ENCODE measurements at regions not wholly inside any gene's neighbourhood (a gene's known extent, or its start where the extent isn't known, plus 50 kb on each side); places are given as distances from the start of the nearest gene placed in this dataset.

DNA sequence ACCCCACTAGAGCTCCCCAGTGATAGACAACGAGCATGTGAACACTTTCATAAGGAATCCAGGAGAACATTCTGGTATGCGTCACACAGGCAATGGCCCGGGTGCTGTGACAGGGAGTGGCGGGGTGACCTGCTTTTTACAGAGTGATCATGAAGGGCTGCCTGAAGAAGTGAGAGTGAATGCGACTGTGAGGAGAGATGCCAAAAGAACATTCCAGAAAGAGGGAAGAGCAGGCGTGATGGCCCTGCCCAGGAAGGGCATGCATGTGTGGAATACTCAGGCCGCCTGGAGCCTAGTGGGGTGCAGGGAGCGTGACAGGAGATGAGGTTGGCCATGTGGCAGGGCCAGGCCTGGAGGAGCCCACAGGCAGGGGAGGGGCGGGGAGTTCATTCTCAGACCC is 53.8 kb downstream of the FZD10 start:
- Mint-ChIP-seq H3K27ac (no peak overlapping the region), H3K4me3 (no peak overlapping the region), H3K27me3 (peaks cover 9 to 51% (median 33%) of the 10 kb centered on the region in 5 donors), H3K4me1 (peaks cover 0 to 3% (median 1%) of the 10 kb centered on the region in 4 donors), H3K9me3 (peaks cover 0 to 33% (median 9%) of the 10 kb centered on the region in 9 donors), H3K36me3 (peaks cover 2 to 11% (median 2%) of the 10 kb centered on the region in 3 donors)
- no peak for ATAC-seq
- DNase-seq: peak in 1 of 10 donors; percentile 50
- POLR2A ChIA-PET: no interaction called here

DNA sequence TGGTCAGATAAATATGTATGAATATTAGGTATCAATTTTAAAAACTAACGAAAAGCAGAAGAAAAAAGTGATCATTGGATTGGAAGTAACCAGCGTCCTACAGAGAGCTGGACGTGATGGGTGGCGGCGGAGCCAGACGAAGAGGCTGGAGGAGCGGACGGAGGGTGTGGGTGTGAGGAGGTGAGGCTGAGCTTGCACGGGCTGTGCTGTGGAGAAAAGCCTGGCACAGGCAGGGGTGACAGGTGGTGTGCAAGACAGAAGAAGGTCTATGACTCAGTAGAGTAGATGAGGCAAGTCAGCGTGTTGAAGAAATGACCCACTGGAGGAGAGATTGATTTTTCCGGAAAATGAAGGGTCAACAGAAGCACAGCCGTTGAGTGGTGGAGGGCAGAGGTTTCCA is 56.4 kb downstream of the FZD10 start:
- DNase-seq (no peak), ATAC-seq (no peak)
- peaks cover 0 to 3% (median 0%) of the 10 kb centered on the region in 4 donors for H3K4me1 Mint-ChIP-seq
- POLR2A ChIA-PET: no interaction called here
- H3K27ac Mint-ChIP-seq: no peak overlapping the region
- H3K36me3 Mint-ChIP-seq: peaks cover 0 to 16% (median 2%) of the 10 kb centered on the region in 3 donors
- H3K27me3 Mint-ChIP-seq: peaks cover 9 to 62% (median 28%) of the 10 kb centered on the region in 5 donors
- H3K9me3 Mint-ChIP-seq: peaks cover 0 to 33% (median 9%) of the 10 kb centered on the region in 9 donors
- H3K4me3 Mint-ChIP-seq: no peak overlapping the region

DNA sequence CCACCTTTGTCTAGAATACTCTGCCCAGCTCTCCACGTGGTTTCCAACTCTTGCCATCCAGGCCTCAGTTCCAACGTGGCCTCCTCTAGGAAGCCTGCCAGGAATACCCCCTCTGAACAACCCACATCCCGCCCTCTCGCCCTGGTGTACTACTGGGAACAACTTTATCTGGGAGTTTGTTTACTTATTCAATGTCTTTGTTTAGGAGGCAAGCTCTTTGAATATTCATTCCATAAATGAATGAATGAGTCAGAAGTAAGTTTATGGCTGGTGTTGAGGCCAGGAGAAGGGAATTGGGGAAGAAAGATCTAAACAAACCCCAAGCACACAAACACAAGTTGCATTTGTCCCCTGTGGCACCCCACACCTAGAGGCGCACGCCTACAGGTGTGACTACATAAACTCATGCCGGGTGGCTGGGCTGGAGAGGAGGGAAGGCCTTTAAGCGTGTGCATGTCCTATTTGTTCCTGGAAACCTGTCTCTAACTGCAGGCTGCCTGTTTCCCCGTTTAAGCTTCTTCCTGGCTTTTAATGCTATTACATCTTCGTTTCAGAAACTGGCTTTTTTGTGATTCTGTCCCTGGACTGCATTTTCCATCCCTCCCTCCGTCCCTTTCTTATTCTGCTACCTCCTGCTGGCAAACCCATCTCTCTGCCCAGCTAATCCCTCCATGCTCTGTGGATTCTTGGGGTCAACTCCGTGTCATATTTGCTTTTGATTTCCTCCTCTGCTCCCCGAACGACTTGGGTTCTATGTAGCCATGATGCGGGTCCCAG is 57.9 kb downstream of the FZD10 start:
- Mint-ChIP-seq H3K4me1 (peaks cover 0 to 3% (median 0%) of the 10 kb centered on the region in 4 donors), H3K27ac (no peak overlapping the region), H3K27me3 (peaks cover 9 to 59% (median 26%) of the 10 kb centered on the region in 5 donors), H3K9me3 (peaks cover 0 to 33% (median 9%) of the 10 kb centered on the region in 9 donors), H3K36me3 (peaks cover 0 to 10% (median 0%) of the 10 kb centered on the region in 3 donors), H3K4me3 (no peak overlapping the region)
- DNase-seq (no peak), ATAC-seq (no peak)
- POLR2A ChIA-PET: no interaction called here

DNA sequence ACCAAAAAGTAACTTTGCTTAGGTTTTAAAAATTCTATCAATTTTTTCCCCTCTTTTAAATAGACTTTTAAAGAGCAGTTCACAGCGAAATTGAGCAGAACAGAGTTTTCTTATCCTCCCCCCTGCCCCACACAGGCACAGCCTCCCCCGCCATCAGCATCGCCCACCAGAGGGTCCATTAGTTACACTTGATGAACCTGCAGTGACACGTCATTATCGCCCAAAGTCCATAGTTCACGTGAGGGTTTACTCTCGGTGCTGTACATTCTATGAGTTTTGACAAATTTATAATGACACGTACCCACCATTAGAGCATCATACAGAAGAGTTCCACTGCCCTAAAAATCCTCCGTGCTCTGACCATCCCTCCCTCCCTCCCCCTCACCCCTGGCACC is 58.4 kb downstream of the FZD10 start:
- Mint-ChIP-seq H3K4me3 (no peak overlapping the region), H3K9me3 (peaks cover 0 to 27% (median 7%) of the 10 kb centered on the region in 9 donors), H3K27me3 (peaks cover 8 to 53% (median 22%) of the 10 kb centered on the region in 5 donors), H3K4me1 (peaks cover 0 to 3% (median 0%) of the 10 kb centered on the region in 4 donors), H3K27ac (no peak overlapping the region), H3K36me3 (peaks cover 0 to 10% (median 0%) of the 10 kb centered on the region in 3 donors)
- POLR2A ChIA-PET: no interaction called here
- ATAC-seq: no peak
- no peak for DNase-seq

DNA sequence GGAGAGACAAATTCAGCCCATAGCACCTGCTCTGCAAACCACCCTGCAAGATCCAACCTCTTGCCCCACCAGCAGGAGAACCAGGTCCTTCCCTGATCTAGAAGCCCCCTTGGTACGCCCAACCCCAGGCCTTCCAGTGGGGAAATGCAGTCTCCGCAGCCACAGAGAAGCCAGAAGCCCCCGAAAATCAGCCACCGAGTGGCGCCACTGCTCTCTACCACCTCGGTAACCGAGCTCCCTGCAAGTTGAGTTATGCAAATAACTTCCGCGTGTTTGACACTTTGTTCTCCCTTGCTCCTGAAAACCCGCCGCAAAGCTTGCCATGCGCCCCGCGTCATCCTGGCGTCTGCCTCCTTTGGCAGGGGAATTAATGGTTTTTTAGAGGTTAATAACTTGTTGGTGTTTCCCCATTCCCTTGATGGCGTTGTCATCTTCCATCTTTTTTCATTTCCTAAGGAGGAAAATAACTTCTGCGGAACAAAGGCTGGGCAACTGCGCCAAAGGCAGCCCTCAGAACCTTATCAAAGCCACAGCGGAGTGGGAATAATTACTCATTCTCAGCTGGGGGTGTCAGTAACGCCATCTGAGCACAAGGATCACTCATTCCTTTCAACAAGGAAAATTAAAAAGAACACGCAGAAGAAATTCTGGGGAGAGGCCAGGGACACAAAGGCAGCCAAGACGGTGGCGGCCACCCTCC is 60.4 kb downstream of the FZD10 start:
- no peak for ATAC-seq

DNA sequence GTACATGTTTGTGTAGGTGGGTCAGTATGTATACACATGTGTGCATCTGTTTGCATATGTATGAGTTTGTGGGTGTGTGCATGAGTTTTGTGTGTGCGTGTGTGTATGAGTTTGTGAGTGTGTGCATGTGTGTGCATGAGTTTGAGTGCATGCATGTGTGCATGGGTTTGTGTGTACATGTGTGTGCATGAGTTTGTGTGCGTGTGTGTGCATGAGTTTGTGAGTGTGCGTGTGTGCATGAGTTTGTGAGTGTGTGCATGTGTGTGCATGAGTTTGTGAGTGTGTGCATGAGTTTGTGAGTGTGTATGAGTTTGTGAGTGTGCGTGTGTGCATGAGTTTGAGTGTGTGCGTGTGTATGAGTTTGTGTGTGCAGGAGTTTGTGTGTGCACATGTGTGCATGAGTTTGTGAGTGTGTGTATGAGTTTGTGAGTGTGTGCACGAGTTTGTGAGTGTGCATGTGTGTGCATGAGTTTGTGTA is 61.5 kb downstream of the FZD10 start:
- no peak overlapping the region for H3K4me3 Mint-ChIP-seq
- peaks cover 0 to 12% (median 5%) of the 10 kb centered on the region in 9 donors for H3K9me3 Mint-ChIP-seq
- no peak overlapping the region for H3K27ac Mint-ChIP-seq
- H3K4me1 Mint-ChIP-seq: no peaks in the 10 kb centered on the region
- no peak for ATAC-seq
- DNase-seq: no peak
- POLR2A ChIA-PET: no interaction called here
- H3K36me3 Mint-ChIP-seq: peaks cover 0 to 9% (median 0%) of the 10 kb centered on the region in 3 donors
- peaks cover 7 to 38% (median 18%) of the 10 kb centered on the region in 5 donors for H3K27me3 Mint-ChIP-seq

More for the DNA sequence above, 60.4 kb downstream of the FZD10 start:
- peak overlapping the region in 1 of 10 donors; percentile 67 for H3K27ac Mint-ChIP-seq
- peak overlapping the region in 1 of 10 donors; percentile 8 for H3K4me3 Mint-ChIP-seq
- peaks cover 0 to 13% (median 7%) of the 10 kb centered on the region in 9 donors for H3K9me3 Mint-ChIP-seq
- POLR2A ChIA-PET: no interaction called here
- no peaks in the 10 kb centered on the region for H3K4me1 Mint-ChIP-seq
- H3K27me3 Mint-ChIP-seq: peaks cover 3 to 47% (median 17%) of the 10 kb centered on the region in 5 donors
- peaks cover 0 to 5% (median 0%) of the 10 kb centered on the region in 3 donors for H3K36me3 Mint-ChIP-seq
- no peak for DNase-seq

DNA sequence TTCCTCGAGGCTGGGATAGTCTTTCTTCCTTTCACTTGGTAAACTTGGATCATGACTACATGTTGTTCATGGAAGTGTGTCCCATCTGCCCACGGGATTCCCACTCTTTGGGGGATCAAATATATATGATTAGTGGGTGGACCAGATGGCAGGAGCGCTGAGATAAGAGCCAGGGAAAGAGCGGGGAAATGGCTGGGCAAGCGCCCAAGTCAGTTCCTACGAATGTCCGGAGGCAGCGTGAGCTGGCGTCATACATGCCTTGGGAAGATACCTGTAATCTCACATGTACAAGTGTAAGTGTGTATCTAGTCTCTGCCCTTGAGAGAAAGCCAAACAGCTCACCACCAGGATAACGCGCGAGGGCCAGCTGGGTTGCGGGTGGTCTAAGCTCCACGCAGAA is 62.3 kb downstream of the FZD10 start:
- peaks cover under 1 to 17% (median 8%) of the 10 kb centered on the region in 9 donors for H3K9me3 Mint-ChIP-seq
- no peak overlapping the region for H3K4me3 Mint-ChIP-seq
- peaks cover 2 to 33% (median 22%) of the 10 kb centered on the region in 5 donors for H3K27me3 Mint-ChIP-seq
- no peak for ATAC-seq
- H3K4me1 Mint-ChIP-seq: no peaks in the 10 kb centered on the region
- peaks cover 0 to 16% (median 0%) of the 10 kb centered on the region in 3 donors for H3K36me3 Mint-ChIP-seq
- no peak overlapping the region for H3K27ac Mint-ChIP-seq
- DNase-seq: no peak
- POLR2A ChIA-PET: no interaction called here

DNA sequence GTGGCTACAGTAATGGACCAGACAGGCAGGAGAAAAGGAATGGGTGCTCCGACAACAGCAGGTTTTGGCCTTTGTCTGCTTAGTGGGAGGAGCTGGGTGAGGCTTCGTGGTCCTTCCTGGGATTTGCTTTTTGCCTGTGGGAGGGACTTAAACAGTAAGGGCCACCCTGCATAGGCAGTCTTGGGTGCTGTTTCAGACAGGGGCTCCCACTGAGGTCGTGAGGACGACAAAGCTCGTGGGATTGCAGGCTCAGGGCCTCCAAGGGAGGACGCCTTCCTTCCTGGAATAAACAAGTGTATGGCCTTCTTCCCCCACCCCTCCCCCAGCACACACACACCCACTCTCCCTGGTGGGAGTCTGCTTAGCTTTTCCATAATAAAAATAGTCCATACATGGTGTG is 63.1 kb downstream of the FZD10 start:
- no peak overlapping the region for H3K4me3 Mint-ChIP-seq
- H3K27ac Mint-ChIP-seq: no peak overlapping the region
- H3K36me3 Mint-ChIP-seq: peaks cover 0 to 20% (median 0%) of the 10 kb centered on the region in 3 donors
- POLR2A ChIA-PET: no interaction called here
- H3K9me3 Mint-ChIP-seq: peaks cover 3 to 25% (median 12%) of the 10 kb centered on the region in 9 donors
- DNase-seq (no peak), ATAC-seq (no peak)
- H3K27me3 Mint-ChIP-seq: peaks cover 2 to 28% (median 23%) of the 10 kb centered on the region in 5 donors
- no peaks in the 10 kb centered on the region for H3K4me1 Mint-ChIP-seq

DNA sequence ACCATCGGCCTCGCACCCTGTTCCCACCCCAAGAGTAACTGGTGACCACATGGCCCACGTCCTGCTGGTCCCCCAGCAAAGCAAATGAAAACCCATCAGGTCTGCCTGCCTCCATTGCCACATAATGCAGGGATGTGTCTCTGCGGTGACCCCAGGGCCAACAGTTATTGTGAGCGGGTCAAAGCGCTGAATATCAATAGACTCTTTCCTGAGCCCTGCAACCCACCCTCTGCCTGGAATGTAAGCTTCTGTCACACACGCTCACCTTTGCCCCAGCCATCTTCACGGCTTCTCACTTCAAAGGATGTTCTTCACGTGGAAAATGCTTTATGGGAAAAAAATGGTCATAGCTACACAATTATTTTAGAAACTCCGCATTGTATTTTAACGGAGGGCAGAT is 63.9 kb downstream of the FZD10 start:
- Mint-ChIP-seq H3K27me3 (peaks cover 2 to 28% (median 15%) of the 10 kb centered on the region in 5 donors), H3K9me3 (peaks cover 4 to 32% (median 13%) of the 10 kb centered on the region in 9 donors), H3K36me3 (peaks cover 0 to 20% (median 0%) of the 10 kb centered on the region in 3 donors), H3K4me3 (no peak overlapping the region), H3K27ac (no peak overlapping the region), H3K4me1 (no peaks in the 10 kb centered on the region)
- ATAC-seq (no peak), DNase-seq (no peak)
- POLR2A ChIA-PET: no interaction called here

DNA sequence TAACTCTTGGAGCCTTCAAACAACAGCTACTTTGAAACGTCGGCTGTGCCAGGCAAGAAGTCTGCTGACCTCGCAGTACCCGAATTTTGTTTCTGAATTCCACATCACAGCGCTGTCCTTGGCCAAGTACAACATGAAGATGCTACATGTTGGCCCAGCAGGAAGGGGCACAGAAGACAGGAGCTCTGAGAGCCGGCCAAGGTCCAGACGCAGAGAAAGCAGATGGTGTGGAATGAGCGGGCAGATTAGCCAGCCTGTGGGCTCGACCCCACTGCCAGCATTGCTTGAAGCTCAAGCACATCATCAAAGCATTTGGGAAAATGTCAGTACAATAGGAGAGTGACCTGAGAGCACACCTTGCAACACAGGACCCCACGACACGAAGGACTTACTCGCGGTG is 64.5 kb downstream of the FZD10 start:
- no peaks in the 10 kb centered on the region for H3K4me1 Mint-ChIP-seq
- POLR2A ChIA-PET: no interaction called here
- H3K9me3 Mint-ChIP-seq: peaks cover 4 to 35% (median 14%) of the 10 kb centered on the region in 9 donors
- no peak overlapping the region for H3K4me3 Mint-ChIP-seq
- peaks cover 0 to 20% (median 0%) of the 10 kb centered on the region in 3 donors for H3K36me3 Mint-ChIP-seq
- H3K27ac Mint-ChIP-seq: no peak overlapping the region
- H3K27me3 Mint-ChIP-seq: peaks cover 2 to 28% (median 15%) of the 10 kb centered on the region in 5 donors
- ATAC-seq (no peak), DNase-seq (no peak)

DNA sequence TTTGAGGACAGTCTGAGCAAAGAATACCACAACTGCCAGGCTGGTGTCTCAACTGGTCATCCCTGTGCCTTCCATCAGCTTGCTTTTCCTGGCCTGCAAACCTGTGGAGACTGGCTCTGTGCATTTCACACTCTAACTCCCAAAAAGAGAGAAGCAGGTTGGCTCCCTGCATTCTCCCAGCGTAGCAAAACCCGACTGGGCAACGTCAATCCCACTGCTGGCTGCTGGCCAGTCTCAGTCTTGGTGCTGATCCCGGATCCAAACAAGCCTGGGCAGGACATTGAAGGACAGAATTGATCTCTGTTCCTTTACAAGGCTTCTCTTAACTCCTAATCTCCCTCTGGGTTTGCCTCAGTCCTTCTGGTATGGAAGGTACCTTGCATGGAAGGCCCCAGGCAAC is 65.4 kb downstream of the FZD10 start:
- H3K4me3 Mint-ChIP-seq: no peak overlapping the region
- DNase-seq: no peak
- H3K27ac Mint-ChIP-seq: no peak overlapping the region
- no peak for ATAC-seq
- peaks cover 0 to 15% (median 0%) of the 10 kb centered on the region in 3 donors for H3K36me3 Mint-ChIP-seq
- no peaks in the 10 kb centered on the region for H3K4me1 Mint-ChIP-seq
- H3K9me3 Mint-ChIP-seq: peaks cover 2 to 35% (median 14%) of the 10 kb centered on the region in 9 donors
- H3K27me3 Mint-ChIP-seq: peaks cover 2 to 28% (median 11%) of the 10 kb centered on the region in 5 donors
- POLR2A ChIA-PET: no interaction called here

DNA sequence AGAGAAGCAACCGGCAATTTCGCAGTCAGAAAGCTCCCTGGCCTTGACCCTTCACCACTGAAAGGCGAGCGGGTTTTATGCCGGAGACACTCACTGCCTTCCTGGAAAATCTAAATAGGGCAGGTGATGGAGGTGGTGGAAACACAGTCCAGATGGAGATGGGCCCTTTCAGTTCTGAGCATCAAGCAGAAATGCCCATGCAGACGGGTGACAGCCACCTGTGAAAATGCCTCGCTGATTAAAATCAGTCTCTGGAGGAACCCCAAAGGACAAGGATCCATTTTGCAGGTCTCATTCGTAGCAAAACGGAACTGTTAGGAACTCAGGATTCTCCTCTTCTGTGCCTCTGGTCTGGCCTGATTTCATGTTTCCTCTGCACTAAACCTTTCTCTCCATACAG is 74.2 kb downstream of the FZD10 start:
- ATAC-seq (no peak), DNase-seq (no peak)
- Mint-ChIP-seq H3K9me3 (peaks cover 0 to 10% (median 0%) of the 10 kb centered on the region in 9 donors), H3K27ac (no peak overlapping the region), H3K4me1 (peaks cover 0 to 1% (median 0%) of the 10 kb centered on the region in 4 donors), H3K4me3 (no peak overlapping the region), H3K36me3 (no peaks in the 10 kb centered on the region), H3K27me3 (peaks cover 3 to 33% (median 17%) of the 10 kb centered on the region in 5 donors)
- POLR2A ChIA-PET: no interaction called here
